HG02852 (cell line): ENCODE measurements at regions not wholly inside any gene's neighbourhood (a gene's known extent, or its start where the extent isn't known, plus 50 kb on each side); places are given as distances from the start of the nearest gene placed in this dataset.
A peak's percentile ranks its signal among the peaks of the same experiment; 100 is the strongest.

Source experiments
- ATAC-seq: cut with Tn5 transposase; IDR thresholded peaks from one replicate; pipeline ENCODE4 v1.9.1; 2021; ENCODE audit warnings: mild to moderate bottlenecking, moderate library complexity; ENCODE audit not compliant: unreplicated experiment

DNA sequence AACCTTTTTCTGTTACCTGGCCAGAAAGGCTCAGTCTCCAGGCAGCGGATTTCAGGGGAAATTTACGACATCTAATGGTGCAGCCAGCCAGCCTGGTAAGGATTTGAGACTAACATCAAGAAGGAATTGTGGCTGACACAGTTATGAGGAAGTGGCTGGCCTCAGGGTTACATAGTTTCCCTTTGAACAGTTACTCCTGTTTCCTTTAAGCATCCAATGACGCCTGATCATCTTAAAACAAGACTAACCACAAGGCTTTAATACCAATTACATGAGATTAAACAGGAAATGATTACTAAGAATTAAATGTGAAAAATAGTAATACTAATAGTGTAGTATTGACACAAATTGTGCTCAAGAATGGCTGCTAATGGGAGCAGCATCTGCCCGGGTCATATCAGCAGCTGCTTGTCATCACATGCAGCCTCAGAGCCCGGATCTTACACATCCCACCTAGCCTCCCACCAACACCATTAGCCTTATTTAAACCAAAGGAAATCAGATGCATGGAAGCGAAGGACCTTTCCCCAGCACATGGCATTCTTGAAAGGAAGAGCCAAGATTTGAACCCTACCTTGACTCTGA lies 431.8 kb downstream of the PMP22 start:
- ATAC-seq, result no peak

DNA sequence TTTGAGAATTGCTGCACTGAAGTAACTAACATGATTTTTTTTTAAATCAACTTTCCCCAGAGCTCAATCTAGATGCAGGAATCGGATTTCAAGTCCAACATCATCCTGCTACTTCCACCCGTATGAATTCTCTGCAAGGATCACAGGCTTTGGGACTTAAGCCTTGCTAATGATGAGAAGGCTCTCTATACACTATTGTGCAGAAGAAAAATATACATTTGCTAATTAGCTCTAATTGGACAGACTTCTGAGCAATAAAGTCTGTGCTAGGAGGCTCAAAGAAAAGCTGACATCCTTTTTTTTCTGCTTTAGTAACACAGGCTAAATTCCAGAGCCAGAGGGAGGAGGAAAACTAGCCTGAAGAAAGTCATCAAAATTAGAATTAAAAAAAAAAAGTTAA lies 433.6 kb downstream of the PMP22 start:
- no peak for ATAC-seq

DNA sequence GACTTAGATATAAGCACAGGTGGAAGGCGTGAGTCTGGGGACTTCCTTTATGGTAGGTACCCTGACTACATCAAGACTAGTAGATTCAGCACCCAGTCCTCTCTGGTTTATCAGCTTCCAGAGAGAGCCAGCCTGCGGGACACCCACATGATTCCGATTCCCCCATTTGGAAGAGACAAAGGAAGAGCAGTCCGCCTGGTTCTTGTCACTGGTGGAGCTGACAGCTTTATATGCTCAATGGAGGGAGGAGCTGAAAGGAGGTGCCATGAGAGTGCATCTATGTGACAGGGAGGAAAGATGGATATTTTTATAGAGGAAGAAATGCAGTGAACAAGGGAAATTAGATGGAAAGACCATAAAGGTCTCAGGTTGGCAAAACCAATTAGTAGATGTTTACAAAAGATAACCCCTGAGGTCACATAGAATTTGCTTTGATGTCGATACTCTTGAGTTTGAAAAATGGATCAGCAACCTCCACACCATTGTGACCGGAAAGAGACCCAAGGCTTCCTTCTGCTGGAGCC lies 437.7 kb downstream of the PMP22 start:
- ATAC-seq, result no peak

DNA sequence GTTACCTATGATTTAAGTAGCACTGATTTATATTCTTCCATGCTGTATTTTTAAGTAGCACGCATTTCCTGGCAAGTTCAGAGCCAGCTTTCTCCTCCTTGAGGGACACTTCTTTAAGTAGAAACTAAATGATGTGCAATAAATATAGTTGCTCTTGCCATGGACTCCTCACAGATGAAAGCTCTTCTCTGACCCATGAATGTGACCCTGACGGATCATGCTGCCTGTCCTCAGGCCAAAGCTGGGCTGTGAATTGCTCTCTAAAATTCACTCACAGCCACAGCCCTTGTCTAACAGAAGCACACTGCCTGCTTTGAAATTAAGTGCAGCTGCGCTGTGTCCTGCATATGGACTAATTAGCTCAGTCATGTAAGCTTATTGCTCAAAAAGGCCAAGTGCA lies 438.8 kb downstream of the PMP22 start:
- no peak for ATAC-seq

DNA sequence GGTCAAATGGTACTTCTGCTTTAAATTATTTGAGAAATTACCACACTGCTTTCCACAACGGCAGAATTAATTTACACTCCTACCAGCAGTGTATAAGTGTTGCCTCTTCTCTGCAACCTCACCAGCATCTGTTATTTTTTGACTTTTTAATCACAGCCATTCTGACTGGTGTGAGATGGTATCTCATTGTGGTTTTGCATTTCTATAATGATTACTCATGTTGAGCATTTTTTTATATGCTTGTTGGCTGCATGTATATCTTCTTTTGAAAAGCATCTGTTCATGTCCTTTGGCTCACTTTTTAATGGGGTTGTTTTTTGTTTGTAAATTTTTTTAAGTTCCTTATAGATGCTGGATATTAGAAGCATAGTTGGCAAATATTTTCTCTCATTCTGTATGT lies 446.7 kb downstream of the PMP22 start:
- ATAC-seq, result no peak

DNA sequence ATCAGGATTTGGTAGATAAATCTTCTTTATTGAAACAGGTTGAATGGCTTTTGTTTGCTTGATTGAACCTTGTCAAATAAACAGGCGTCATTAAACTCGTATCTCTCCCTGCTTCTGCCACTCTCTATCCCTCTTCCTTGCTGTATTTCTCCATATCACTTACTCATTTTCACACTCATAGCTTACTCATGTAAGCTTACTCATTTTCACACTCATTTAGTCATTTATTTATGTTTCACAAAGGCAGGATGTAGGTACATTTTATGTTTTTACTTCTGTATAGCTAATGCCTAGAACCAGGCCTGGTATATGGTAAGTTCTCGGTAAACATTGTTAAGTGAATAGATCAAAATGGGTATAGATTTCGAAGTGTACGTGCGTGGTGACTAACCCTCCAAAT lies 450.0 kb downstream of the PMP22 start:
- no peak for ATAC-seq

DNA sequence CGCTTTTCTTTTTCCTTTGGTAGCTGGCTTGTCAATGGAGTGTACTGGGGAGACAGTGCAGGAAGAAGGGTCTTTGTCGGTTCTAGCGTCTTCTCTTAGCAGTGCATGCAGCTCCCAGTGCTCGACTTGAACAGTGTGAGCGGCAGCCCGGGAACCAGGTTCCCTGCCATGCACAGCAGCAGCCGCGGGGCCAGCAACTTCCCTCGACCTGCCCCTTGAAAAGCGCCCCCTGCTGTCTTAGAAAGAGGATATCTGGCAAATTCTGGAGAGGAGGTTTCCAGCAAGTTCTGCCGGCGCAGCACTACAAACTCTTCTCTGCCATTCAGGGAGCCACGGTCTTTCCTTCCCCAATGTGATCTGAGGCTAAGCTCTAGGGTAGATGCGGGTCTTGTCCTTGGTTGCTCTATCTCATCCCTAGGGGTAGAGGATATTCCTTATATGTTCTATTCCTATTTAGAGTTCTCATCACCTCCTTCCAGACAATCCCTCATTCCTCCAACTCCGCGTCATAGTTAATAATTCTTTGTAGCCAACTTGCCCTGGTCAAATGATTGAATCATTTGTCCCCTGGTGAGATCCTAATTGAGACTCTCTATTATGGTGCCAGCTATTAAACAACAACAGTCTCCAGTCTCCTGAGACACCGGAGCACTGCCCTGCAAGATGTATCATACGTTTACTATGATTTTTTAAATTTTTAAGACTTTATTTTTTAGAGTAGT lies 451.3 kb downstream of the PMP22 start:
- ATAC-seq, result no peak

DNA sequence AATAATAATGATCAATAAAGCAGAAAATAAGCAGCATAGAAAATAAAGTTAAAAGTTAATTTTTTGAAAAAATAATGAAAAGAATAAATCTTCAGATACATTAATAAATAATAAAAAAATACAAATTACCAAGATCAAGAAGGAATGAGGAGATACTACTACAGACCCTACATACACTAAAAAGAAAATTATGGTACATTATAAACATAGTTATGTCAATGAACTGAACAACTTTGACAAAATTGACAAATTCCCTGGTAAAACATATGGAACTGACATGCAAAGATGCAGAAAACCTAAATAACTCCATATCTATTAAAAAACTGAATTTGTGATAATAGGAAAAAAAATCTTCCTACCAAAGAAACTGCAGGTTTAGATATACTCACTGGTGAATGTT lies 456.7 kb downstream of the PMP22 start:
- ATAC-seq, result no peak

DNA sequence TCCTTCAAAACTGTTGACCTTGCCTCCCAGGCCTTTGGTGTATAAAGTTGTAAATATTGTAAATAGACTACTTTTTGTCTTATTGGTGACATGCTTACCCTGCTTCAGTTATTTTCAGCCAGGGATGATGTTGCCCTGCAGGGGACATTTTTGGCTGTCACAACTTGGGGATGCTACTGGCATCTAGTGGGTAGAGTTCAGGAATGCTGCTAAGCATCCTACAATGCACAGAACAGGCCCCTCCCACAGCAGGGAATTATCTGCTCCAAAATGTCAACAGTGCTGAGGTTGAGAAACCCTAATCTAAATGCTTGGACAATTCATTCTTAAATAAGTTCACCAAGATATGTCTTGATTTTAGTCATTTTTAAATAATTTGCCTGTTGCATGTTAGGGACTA lies 459.8 kb downstream of the PMP22 start:
- ATAC-seq, result no peak

DNA sequence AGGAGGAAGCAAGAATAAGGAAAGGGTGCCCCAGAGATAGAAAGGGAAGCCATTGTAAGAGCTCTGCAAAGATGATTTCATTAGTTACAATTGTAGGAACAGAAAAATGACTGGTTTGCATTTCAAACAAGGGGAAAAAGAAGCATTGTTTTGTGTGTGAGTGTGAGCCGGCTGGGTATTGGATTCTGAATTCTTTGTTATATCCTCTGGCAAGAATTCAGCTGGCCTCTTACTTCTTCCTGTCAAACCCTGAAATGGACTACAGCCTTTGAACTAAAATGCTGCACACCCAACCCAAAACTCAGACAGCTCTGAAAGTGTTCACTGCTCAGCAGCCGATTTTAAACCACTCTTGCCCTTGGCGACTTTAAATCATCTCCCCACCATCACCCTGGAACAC lies 461.3 kb downstream of the PMP22 start:
- ATAC-seq, result no peak

DNA sequence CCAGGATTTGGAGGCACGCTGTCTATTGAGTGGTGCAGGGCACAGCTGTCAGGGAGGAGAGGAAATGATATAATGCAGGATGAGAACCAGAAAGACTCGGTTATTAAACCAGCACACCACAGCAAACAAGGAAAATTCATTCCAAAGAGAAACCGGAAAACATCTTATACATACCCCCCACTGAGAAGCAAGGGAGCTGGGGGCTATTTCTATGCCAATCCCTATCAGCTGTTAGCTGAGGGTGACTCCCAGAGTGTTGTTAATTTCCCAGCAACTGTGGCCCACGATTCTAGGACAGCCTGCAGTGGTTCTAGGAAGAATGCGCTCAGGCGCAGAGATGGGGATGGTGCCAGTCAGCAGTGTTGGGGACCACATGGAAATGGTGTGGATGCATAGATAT lies 467.3 kb downstream of the PMP22 start:
- ATAC-seq, result no peak

DNA sequence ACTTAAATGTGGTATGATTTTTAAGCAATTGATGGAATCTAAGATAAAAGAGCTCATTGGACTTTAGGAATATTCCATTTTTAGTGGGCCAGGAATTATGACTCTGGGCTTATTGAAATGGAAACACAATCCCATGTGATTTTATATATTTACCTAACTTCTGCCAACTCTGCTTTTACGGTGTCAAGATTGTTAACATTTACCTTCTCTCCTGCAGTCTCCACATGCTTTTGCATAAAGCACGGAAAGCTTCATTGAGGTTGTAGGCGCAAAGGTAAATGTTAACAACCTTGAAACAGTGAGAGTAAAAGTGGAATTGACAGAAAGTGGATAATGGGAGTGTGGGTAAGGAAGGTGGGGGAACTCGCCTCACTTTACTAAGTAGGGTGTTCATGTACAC lies 468.1 kb downstream of the PMP22 start:
- no peak for ATAC-seq

DNA sequence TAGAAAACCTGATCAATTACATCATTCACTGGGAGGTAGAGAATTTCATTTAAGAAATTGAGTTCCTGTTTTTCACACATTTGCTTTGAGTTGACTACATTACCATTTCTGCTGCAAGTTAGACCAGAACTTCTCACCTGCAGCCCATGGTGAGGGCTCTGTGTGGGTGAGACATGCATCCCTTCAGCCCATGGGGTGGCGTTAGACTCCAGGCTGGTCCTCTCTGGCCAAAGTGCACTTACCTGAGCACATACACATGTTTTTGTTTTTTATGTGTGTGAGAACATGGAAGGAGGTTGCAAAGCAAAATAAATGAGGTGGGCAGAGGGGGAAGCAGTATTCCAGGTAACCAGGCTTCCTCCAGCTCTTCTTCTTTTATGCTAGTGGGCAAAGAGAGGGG lies 470.2 kb downstream of the PMP22 start:
- no peak for ATAC-seq

DNA sequence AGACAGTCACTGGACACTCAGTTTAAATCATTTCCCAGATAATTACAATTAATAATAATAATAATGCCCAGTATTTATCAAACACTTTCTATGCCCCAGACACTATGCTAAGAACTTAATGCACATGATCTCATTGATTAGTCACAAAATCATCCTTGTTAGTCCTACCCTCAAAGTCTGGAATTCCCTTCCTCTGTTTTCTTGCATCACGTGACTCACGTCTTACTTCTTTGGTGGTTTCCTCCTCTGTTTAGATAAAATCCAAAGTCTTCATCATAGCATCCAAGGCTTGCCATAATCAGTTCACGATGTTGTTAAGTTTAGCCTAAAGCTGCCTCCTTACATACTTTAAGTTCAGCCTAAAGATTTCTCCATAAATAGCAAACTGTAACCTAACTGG lies 471.9 kb downstream of the PMP22 start:
- ATAC-seq, result no peak

DNA sequence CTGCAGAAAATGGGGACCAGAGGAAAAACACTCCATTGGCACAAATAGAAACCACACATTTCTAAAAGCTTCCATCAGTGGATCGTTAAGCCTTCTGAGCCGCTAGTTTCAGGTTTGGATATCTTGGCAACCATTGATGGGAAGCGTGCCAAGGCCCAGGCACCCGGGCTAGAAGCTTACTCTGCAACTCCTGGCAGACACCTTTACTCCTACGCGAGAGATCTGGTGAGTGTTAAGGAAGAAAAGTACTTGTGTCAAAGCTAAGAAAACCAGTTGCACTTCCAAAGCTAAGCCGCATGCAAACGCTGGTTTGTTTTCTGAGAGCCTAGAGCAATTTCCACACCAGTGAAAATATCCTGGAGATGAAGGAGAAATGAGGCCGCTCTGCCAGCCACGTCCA lies 472.4 kb downstream of the PMP22 start:
- no peak for ATAC-seq

DNA sequence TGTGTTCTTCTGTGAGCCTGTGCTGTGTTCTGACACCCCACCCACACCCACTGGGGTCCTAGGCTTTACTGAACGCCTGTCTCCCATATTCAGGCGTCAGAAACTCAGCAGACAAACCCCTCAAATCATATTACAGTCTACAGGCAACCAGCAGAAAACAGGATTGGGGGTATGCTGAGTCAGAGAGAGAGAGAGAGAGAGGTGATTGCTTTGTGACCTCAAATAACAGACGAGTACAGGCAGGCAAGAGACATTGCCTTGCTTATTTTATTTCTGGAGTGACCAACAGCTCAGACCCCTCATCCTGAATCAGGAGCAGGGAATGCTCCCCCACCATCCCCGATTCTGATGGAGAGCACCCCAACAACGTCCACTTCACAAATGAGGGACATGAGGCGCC lies 473.9 kb downstream of the PMP22 start:
- ATAC-seq, result no peak

DNA sequence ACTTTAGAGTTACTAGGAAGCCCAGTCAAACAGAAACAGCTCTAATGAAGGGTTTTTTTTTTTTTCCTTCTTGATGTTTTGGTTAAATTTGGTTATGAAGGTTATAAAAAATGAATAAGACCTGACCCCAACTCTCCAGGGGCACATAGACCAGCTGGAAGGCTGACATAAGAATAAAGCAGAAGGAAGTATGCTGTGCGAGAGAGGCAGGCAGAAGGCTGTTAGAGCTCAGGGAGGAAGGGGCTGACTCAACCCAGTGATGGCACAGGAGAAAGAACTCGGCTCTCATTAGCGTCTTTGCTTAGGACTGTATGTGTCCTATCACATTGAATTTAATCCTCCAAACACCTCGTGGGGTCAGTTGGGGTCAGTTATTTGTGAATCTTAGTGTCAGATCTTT lies 474.6 kb downstream of the PMP22 start:
- no peak for ATAC-seq

DNA sequence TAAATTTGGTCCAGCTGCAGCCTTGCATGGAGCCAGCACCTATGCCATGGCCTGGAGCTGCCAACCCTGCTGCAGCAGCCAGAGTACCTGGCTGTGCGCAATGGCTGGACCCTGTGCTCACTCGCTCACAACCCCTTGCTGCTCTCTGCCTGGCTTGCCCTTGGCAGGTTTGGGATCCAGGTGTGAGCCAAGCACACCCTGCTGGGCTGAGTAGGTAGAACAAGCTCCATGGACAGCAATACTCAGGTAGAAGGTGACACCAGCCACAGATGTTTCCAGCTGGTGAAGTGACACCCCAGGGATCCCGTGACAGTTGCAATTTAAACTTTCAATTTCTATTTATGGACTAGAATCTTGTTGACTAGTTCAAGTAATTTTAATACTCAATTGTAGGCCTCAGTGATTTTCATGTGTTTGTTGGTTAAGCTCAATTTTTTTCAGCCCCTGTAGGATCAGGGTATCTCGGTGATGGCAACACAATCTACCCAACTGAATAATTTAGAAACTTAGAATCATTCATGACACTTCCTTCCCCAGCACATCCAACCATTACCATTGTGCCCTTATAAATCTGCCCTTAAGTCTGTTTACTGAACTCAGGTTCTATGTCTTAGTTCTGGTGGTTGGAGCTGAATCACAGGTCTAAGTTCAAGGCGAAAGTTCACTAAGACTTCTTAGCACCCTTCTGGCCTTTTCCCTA lies 480.0 kb downstream of the PMP22 start:
- ATAC-seq, result peak; percentile 65

DNA sequence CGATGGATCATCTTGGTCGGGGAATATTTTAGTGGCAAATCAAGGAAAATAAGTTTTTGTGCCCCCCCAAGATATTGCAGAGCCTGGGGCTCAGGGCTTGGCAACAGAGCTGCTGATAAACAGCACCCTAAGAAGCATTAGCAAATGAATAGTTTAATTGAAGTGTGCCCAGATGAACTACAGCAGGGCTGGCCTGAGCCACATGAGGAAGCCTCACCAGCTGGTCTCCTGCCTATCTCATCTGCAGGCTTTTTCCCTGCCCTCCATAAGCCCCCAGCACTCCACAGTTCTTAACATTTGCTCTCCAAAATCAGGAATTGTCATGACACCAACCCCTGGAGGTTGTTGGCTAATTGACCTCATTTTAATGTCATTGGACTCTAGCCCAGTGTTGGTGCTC lies 480.2 kb downstream of the HS3ST3B1 start:
- ATAC-seq, result no peak

DNA sequence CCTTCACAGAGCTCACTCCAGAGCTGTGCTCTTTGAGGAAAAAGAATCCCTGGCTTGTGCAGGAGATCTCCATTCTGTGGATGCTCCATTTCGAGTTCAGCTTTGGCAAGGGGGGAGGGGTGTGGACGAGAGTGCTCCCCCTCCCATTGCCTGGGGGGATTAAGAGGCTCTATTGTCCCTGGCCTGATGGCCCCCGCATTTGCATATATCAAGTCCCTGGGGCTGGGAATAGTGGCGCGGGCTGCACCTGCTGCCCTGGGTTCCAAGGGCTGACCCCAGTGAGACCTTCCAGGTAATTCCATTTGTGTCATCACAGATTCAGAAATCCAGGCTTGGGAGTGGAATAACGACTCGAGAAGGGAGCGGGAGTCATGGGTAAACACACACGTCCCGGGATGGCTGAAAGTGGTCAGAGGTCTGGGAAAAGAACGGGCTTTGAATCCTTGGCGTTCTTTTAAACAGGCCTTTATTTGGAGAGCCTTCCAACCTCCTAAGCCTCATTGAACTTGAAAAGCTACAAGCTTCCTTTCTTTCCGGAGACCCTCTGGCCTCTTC lies 479.3 kb downstream of the HS3ST3B1 start:
- no peak for ATAC-seq

DNA sequence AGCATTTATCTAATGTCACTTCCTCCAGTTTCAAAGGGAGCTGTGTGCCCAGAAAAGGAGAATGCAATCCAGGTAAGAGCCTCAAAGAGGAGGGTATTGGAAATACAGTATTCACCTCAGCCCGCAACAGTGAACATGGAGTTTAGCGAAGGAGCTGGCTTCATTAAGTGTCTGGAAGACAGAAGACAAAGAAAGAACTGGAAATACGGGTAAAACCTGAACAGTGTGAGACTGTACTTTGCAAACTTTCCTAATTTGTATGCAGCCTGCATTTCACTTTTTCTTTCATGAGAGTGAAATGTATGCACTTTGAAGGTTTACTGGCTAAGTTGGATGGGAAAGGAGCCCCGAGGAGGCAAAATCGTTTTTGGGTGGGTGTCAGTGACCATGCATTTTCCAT lies 478.4 kb downstream of the HS3ST3B1 start:
- no peak for ATAC-seq

DNA sequence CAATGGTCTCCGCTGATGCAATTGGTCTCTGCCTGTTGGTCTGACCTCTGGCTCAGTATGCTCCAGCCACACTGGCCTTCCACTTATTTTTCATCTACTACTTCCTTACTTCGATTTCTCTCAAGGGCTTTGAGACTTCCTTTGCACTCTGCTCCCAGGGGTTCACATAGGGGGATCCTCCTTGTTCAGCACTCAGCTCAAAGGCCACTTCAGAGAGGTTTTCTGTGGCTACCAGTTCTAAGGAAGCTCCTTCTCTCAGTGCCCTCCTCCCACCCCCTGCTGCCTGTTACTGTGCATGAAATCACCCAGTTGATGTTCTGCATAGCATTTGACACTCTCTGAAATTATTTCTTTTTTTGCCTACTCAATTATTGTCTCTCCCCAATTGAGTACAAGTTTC lies 476.4 kb downstream of the HS3ST3B1 start:
- ATAC-seq, result no peak
